A172 (cell line): ENCODE measurements at regions not wholly inside any gene's neighbourhood (a gene's known extent, or its start where the extent isn't known, plus 50 kb on each side); places are given as distances from the start of the nearest gene placed in this dataset.

Experiments used
- DNase-seq: peaks from one replicate; pipeline ENCODE4 v3.0.0-alpha.2; 2015; ENCODE audit warnings: low spot score

GRCh38 chr11:33646629-33647028 lies 54.0 kb downstream of the C11orf91 start:
- peak; percentile 46 for DNase-seq

DNA sequence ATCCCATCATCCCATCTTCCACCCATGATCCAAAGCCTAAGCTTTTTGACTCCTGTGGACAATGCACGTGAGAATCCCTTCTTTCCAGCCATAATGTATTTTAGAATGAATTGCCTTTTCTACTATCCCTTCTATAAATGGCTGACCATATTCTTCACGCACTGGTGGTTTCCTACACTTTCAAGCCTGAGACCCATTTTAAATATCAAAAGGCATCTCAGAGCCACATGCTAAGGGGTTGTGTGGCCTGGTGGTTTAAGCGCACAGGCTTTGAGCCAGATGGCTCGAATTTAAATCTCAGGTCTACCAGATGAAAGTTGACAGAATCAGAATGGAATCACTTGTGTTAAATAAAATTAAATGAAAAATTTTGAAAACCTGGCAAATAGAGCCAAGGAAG lies 54.5 kb downstream of the C11orf91 start:
- DNase-seq = no peak

DNA sequence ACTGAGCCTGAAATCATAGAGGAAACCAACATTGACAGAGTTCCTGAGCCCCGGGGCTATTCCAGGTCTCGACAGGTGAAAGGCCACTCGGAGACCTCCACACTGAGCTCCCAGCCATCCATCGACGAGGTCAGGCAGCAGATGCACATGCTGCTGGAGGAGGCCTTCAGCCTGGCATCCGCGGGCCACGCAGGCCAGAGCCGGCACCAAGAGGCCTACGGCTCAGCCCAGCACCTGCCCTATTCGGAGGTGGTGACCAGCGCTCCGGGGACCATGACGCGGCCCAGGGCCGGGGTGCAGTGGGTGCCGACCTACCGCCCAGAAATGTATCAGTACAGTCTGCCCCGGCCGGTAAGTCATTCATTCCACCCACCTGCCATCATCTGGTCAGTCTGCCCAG lies 54.9 kb downstream of the C11orf91 start:
- no peak for DNase-seq

DNA sequence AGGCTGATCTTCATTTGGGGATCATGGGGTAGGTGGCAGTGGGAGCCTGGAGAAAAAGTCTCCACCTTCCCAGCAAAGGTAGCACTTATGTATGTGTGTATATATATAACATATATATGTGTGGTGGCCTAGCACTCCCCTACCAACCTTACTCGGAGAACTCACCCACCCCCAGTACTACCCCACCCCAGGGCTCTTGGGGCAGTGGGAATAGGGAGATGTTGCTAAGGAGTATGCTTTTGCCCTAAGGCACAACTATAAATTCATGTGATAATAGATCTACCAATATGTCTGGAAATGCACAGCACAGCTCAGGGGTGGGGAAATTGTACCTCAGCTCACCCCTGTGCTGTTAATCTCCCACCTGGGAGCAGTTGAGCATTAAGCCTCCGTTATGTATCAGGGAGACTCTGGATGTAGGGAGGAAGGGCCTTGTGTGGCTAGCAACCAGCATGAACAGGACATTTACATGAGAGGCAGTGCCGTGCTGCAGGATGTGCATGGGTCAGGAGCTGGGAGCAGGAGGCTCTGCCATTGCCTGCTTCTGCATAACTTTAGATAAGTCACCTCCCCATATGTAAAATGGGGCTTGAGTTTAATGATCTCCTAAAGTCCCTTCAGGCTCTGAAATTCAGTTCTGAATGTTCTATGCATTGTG lies 57.3 kb downstream of the C11orf91 start:
- DNase-seq = no peak

DNA sequence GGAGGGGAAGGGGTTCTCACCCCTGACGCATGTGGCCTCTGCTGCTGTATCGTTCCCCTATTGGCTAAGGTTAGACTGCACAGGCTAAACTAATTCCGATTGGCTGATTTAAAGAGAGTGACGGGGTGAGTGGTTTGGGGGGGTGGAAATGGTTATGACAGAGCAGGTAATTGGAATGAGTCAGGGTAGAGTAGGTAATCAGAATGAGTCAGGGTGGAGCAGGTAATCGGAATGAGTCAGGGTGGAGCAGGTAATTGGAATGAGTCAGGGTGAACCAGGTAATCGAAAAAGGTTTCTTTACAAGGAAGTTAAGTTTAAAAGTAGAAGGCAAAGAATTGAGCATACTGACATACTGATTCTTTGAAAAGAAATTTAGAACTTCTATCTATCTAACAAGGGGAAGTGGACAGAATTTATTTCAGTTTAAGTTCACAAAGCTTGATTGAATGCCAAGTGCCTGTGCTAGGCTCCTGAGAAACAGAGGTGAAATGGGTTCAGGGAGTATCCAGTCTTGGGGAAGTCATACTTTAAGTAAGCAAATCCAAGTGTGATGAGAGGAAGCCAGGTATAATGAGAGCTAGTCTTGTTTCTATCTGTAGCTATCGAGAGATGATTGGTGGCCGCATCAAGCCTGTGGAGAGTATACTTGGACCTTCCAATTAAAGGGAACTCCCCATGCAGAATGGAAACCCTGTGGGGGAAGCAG lies 58.0 kb downstream of the C11orf91 start:
- peak; percentile 14 for DNase-seq

- no peak for DNase-seq
These were observed 59.8 kb downstream of the C11orf91 start for GRCh38 chr11:33640730-33641371.

DNA sequence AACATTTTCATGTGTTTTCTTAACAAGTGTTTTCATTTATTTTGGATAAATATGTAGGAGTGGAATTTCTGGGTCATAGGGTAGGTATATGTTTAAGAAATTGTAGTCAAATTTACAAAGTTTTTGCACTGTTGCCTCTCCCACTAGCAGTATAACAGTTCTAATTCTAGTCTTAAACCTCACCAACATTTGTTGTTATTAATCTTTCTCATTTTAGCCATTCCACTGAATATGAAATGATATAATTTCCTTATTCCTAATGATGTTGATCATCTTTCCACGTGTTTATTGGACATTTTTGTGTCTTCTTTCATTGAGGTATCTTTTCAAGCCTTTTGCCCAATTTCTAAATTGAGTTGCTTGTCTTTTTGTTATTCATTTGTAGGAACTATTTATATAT lies 62.0 kb downstream of the C11orf91 start:
- no peak for DNase-seq

GRCh38 chr11:33636104-33636503 lies 64.5 kb downstream of the C11orf91 start:
- no peak for DNase-seq

DNA sequence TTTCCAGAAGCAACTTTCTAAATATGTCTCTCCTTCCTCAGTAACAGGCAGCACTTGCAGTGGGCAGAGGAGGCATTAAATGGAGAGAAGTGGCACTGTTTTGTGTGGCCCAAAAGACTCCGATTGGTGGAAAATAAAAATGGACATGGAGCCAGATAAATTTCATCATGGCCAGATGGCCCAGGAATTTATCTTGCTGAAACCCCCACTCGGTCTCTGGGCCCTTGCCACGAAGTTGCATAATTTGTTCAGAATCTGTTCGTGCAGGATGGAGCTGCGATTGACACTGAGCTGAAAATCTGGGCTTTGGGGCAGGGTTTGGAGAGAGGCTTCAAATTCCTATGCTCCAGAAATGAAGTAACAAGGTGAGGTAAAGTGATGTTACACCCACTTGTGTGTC lies 65.5 kb downstream of the C11orf91 start:
- DNase-seq = no peak

GRCh38 chr11:33634291-33634834 lies 66.3 kb downstream of the C11orf91 start:
- DNase-seq = peak; percentile 87

GRCh38 chr11:33633251-33634003 lies 67.2 kb downstream of the C11orf91 start:
- peak; percentile 95 for DNase-seq

- no peak for DNase-seq
These were observed 68.9 kb downstream of the C11orf91 start for GRCh38 chr11:33631749-33632091.

- DNase-seq = peak; percentile 76
These were observed 69.5 kb downstream of the C11orf91 start for GRCh38 chr11:33630936-33631748.

DNA sequence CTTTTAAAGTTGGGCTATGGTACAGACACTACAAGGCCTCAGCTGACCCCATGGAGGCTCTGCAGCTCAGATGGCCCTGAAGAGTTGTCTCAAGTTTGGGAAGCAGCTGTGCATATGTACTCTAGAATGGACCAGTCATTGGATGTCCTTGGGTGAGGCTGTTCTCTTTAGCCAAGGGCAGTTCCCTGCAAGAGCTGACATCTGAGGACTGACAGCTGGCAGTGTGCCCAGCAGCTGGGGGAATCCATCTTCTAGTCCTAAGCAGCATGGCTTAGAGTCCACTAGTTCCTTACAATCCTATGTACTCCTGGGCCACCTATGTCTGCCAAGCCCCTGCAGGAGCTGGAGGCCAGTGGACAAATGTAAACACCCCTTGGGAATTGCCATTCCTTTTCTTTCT lies 76.5 kb downstream of the C11orf91 start:
- DNase-seq = no peak

DNA sequence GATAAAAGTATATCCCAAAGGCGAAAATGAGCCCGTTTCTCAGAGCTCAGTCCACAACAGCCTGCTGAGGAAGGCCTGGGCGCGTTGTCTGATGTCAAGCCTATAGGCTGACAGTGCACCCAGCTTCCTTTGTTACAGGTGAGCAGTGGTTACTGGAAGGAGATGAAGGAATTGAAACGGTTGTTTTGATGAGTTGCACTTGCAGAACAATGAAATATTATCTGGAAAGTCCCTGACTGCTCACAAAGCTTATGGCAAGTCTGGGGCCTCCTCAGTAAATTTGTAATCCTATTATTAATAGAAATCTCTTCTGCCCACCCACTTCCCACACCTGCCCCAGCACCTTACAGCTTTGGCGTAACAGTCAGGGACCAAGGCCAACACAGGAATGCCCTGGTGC lies 77.8 kb downstream of the C11orf91 start:
- DNase-seq = no peak

- no peak for DNase-seq
These were observed 78.4 kb downstream of the C11orf91 start for GRCh38 chr11:33622186-33622585.

DNA sequence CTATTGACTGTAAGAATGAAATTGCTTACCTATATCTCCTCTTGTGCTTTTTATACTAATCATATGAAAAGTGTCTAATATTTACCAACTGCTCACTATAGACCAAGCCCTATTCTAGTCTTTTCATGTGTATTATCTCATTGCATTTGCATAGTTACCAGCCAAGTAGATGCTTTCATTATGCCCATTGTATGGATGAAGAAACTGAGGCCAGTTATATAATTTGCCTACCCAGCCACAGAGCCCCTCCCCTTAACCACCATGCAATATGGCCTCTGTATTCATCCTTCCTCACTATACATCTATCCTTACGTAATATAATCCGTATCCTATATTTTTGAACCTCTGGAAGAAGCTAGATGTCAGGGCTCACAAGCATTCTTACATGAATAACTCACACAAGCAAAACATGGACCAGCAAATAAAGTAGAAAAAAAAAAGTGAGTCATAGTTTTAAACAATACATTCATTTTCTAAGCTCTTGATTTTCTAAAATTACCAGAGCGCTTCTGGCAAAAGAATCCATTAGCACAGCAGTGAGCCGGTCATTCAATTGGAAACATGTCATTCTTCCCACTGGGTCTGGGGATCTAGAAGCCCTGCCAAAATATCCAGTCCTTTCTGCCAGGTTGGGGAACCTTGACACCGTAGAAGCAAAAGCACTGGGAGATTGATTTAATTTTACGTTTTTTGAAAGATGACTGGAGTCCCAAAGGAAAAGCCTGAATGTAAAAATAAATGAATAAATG lies 80.0 kb downstream of the C11orf91 start:
- peak; percentile 63 for DNase-seq

DNA sequence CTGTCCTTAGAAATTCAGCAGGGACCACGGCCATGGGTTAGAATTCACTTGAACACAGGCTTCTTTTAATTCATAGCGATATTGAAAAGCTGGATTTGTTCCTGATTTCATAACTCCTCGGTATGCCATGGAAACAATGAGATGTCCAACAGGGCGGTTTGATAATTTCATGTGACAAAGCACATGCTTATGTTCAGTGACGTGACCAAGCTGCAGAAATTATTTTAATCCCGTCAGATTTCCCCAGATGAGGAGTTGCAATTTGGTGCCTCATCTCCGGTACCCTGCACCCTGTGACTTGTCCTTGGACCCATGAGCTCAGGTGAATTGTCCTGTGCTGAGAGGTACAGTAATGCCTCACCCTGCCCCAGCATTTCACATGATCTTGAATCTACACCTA lies 81.7 kb downstream of the C11orf91 start:
- no peak for DNase-seq

DNA sequence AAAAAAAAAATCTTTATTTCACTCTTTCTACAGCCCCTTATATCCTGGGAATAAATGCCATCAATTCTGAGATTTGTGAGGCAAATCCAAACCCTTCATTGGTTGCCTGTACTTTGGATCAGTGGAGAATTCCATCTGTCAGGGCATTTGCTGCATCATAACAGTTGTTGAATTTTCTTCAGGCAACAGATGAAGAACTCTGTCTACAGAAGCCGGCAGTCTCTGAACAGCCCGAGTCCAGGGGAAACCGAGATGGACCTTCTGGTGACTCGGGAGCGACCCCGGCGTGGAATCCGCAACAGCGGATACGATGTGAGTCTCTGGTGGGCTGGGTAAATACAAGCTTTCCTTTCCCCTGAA lies 82.3 kb downstream of the C11orf91 start:
- no peak for DNase-seq

DNA sequence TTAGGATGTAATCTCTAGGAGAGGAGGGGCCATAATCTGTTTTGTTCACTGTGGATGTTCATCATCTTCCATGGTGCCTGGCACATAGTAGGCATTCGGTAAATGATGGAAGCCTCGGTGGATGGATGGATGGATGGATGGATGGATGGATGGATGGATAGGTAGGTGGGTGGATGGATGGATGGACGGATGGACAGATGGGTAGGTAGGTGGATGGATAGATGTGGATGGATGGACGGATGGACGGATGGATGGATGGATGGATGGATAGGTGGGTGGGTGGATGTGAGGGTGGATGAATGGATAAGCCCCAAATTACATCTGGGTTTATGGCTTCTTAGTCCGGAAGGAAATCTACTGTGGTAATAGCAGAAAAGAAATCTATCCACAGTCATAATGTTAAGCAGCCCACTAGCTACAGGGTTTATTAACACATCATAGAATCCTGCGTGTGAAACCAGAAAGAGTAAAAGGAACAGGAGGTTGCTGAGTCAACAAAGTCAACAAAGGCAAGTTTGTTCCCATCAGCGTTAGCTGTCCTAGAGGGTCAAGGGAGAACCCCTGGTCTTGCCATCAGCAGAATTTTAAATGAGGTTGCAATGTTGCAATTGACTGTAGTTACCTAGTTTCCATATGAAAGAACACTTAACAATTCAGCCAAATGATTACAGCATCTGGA lies 82.8 kb downstream of the C11orf91 start:
- no peak for DNase-seq
